Thyroid gland (tissue), 4 donors: ENCODE measurements at regions not wholly inside any gene's neighbourhood (a gene's known extent, or its start where the extent isn't known, plus 50 kb on each side); places are given as distances from the start of the nearest gene placed in this dataset.

Experiments
- POLR2A ChIP-seq, 2 donors: fragments of 450-650 bp; IDR thresholded peaks; one replicate each; pipeline ENCODE4 v1.6.1; 2017; ENCODE audit warnings: antibody characterized with exemption in 2 of 2, mild to moderate bottlenecking in 2 of 2, moderate library complexity in 1 of 2
- TF ChIP-seq, protein P1 (sequence below), 6 experiments: fragments of 200-600 bp in 3 of 6; fragments of 450-650 bp in 3 of 6; sonication (generic) in 3 of 6; IDR thresholded peaks; one replicate each; pipeline ENCODE4 v1.5.1; 2016 to 2019; ENCODE audit warnings: antibody characterized with exemption in 6 of 6, mild to moderate bottlenecking in 2 of 6, inconsistent platforms in 1 of 6, moderate library complexity in 1 of 6

DNA sequence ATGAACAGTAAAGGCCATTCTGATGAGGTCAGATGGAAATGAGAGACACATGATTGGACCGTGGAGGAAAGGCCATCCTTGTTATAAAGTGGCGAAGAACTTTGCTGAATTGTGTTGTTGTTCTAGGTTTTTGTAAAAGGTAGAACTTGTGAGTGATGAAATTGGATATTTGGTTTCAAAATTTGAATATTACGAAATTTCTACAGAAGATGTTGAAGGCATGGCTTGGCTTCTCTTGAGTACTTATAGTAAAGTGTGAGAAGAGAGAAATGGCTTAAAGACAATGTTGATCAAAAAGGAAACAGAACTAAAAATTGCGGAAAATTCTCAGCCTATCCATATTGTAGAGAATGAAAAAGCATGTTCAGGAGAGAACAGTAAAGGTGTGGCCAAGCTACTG is 166.6 kb upstream of the S1PR3 start:
- no peak for TF ChIP-seq POLR2A (IDR thresholded peaks at IDR 0.05)
- TF ChIP-seq, protein P1, sequence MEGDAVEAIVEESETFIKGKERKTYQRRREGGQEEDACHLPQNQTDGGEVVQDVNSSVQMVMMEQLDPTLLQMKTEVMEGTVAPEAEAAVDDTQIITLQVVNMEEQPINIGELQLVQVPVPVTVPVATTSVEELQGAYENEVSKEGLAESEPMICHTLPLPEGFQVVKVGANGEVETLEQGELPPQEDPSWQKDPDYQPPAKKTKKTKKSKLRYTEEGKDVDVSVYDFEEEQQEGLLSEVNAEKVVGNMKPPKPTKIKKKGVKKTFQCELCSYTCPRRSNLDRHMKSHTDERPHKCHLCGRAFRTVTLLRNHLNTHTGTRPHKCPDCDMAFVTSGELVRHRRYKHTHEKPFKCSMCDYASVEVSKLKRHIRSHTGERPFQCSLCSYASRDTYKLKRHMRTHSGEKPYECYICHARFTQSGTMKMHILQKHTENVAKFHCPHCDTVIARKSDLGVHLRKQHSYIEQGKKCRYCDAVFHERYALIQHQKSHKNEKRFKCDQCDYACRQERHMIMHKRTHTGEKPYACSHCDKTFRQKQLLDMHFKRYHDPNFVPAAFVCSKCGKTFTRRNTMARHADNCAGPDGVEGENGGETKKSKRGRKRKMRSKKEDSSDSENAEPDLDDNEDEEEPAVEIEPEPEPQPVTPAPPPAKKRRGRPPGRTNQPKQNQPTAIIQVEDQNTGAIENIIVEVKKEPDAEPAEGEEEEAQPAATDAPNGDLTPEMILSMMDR (IDR thresholded peaks at IDR 0.05) = no peak
